Right lobe of liver (tissue), 6 donors: ENCODE measurements at regions not wholly inside any gene's neighbourhood (a gene's known extent, or its start where the extent isn't known, plus 50 kb on each side); places are given as distances from the start of the nearest gene placed in this dataset.
A peak's percentile ranks its signal among the peaks of the same experiment; 100 is the strongest.

Experiments used
- ATAC-seq, 4 donors: fragments of 200-7000 bp; cut with Tn5 transposase; one replicate each; pipeline ENCODE4 v1.9.1; 2020; ENCODE audit warnings: mild to moderate bottlenecking in 4 of 4, moderate library complexity in 4 of 4
- DNase-seq, 3 donors: peaks; one replicate each; pipeline ENCODE4 v3.0.0-alpha.2; 2020
- H3K27ac ChIP-seq, 3 donors: fragments of 200-600 bp; one replicate each; pipeline ENCODE4 v1.8.0; 2022
- H3K27me3 ChIP-seq, 2 donors: fragments of 200-600 bp; one replicate each; pipeline ENCODE4 v1.8.0; 2022
- H3K36me3 ChIP-seq, 4 donors: fragments of 200-600 bp; sonication (generic) in 1 of 4; one replicate each; pipeline versions ENCODE4 v1.5.1 to v1.8.0; 2017 to 2022; ENCODE audit warnings: control low read depth in 1 of 4
- H3K4me1 ChIP-seq, 4 donors: fragments of 200-600 bp; sonication (generic) in 1 of 4; one replicate each; pipeline versions ENCODE4 v1.5.1 to v1.8.0; 2017 to 2022; ENCODE audit warnings: control low read depth in 1 of 4
- H3K4me3 ChIP-seq, 3 donors: fragments of 200-600 bp; one replicate each; pipeline ENCODE4 v1.8.0; 2022
- H3K9me3 ChIP-seq, 4 donors: fragments of 200-600 bp; sonication (generic) in 1 of 4; one replicate each; pipeline versions ENCODE4 v1.5.1 to v1.8.0; 2017 to 2022; ENCODE audit warnings: control low read depth in 1 of 4
- CTCF ChIP-seq, 4 donors: fragments of 200-600 bp in 3 of 4; fragments of 450-650 bp in 1 of 4; IDR thresholded peaks; one replicate each; pipeline versions ENCODE4 v1.5.1 to v1.8.0; 2016 to 2022; ENCODE audit warnings: antibody characterized with exemption in 4 of 4, mild to moderate bottlenecking in 2 of 4
- POLR2A ChIP-seq: fragments of 450-650 bp; IDR thresholded peaks from one replicate; pipeline ENCODE4 v1.6.1; 2017; ENCODE audit warnings: antibody characterized with exemption, mild to moderate bottlenecking
- WGBS: methylation state at CpG from one replicate; pipeline ENCODE4 v1.1.6; 2018; ENCODE audit warnings: low coverage, low lambda C conversion rate; ENCODE audit not compliant: insufficient coverage; ENCODE audit errors: missing lambda C conversion rate; 5-methylcytosine and 5-hydroxymethylcytosine counted together
- intact Hi-C, 2 donors: fragments of 100-400 bp; cut with DNase I; formaldehyde crosslinking; loops; one replicate each; pipeline versions ENCODE4 v1.11.2 to v1.14.1; 2022
- donor health status: DM: no; HTN: yes; CAD: no.
- donor health status: DM: no; HTN: no; CAD: no.
- donor health status: DM: no; HTN: no; CAD: no.
- donor health status: DM: no; HTN: yes; CAD: no.
- donor health status: DM: no; HTN: yes; CAD: no.

DNA sequence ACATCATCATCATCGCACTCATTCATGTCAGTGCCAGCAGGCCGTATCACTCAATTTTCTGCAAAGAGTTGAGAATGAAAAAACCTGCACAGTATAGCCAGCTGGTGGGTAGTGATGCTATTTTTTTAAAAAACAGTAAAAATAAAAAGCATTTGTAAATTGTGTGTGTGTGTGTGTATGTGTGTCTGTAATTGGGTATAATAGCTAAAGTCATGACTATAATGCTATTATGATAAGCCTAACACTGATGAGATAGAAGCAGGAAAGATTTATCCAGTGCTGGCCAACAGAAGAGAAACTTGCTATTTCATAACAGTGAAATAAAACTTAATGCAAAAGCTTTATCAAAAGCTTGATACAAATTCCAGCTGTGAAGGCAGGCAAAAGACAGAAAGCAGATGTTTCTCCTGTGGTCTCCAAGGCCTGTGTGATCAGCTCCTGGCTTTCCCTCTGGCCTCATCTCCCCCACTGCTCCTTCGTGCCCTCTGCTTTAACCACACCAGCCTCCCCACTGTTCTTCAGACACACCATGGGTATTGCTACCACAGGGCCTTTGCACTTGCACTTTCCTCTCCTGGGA, 206.2 kb upstream of the IRX5 start:
- Histone ChIP-seq H3K4me1 (no peaks in the 10 kb centered on the region), H3K9me3 (no peaks in the 10 kb centered on the region), H3K36me3 (no peaks in the 10 kb centered on the region), H3K27me3 (no peaks in the 10 kb centered on the region), H3K4me3 (no peak overlapping the region), H3K27ac (no peak overlapping the region)
- ATAC-seq: no peak
- intact Hi-C loops: no loop called here
- WGBS: 64% methylated on average over 3 of the region's 3 CpGs
- no peak for TF ChIP-seq POLR2A
- no peak for TF ChIP-seq CTCF (IDR thresholded peaks at IDR 0.05)
- DNase-seq: no peak

DNA sequence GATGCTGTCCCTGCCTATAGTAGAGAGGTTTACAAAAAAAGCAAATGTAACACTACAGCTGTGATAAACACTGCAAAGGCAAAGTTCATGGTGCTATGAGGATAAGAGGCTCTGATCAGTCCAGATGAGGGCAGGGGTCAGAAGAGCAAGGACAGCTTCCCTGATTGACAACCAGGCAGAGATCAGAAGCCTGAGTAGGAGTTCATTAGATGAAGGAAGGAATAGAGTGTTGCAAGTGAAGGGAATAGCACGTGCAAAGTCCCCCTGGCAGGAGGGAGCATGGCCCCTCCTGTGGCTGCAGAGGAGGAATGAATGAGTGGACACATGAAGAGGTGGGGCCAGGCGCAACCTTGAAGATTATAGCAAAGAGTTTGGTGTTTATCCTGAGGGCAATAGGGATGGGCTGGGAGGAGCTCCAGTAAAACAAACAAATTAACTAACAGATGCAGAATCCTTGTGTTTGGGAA, 208.4 kb upstream of the IRX5 start:
- TF ChIP-seq POLR2A (no peak), CTCF (IDR thresholded peaks at IDR 0.05) (no peak)
- ATAC-seq: peak in 1 of 4 donors; percentile 35
- H3K36me3 ChIP-seq: no peaks in the 10 kb centered on the region
- DNase-seq: no peak
- no peak overlapping the region for H3K4me3 ChIP-seq
- H3K9me3 ChIP-seq: no peaks in the 10 kb centered on the region
- intact Hi-C loops: no loop called here
- no peaks in the 10 kb centered on the region for H3K27me3 ChIP-seq
- H3K4me1 ChIP-seq: no peaks in the 10 kb centered on the region
- no peak overlapping the region for H3K27ac ChIP-seq
- 54% methylated on average over 2 of the region's 2 CpGs for WGBS

DNA sequence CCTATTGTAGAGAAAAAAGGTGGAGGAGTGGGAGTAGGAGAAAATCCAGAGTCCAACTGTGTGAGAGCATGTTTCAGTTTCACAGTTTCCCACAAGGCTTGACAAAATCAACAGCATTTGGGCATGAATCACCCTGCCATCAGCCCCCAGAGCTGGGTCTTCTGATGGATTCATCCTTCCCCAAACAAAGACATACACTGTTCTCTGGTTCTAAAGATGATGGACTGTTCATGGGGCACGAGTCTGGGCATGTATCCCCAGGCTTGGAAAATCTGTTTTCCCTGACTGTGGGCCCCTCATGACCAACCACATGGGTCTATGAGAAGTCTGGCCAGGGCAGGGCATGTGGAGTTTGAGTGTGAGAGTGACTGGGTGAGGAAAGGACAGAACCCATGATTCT, 210.4 kb upstream of the IRX5 start:
- Histone ChIP-seq H3K4me1 (no peaks in the 10 kb centered on the region), H3K36me3 (no peaks in the 10 kb centered on the region), H3K9me3 (no peaks in the 10 kb centered on the region), H3K27me3 (no peaks in the 10 kb centered on the region), H3K4me3 (no peak overlapping the region), H3K27ac (no peak overlapping the region)
- intact Hi-C loops: no loop called here
- ATAC-seq (no peak), DNase-seq (no peak)
- TF ChIP-seq POLR2A (no peak), CTCF (IDR thresholded peaks at IDR 0.05) (no peak)
- WGBS: 50% methylated on average over 1 of the region's 1 CpG

GRCh38 chr16:54719624-54720023, 211.0 kb upstream of the IRX5 start:
- Histone ChIP-seq H3K4me1 (no peaks in the 10 kb centered on the region), H3K36me3 (no peaks in the 10 kb centered on the region), H3K27me3 (no peaks in the 10 kb centered on the region), H3K4me3 (no peak overlapping the region), H3K9me3 (no peaks in the 10 kb centered on the region), H3K27ac (no peak overlapping the region)
- DNase-seq (no peak), ATAC-seq (no peak)
- TF ChIP-seq POLR2A (no peak), CTCF (IDR thresholded peaks at IDR 0.05) (no peak)
- 72% methylated on average over 10 of the region's 10 CpGs for WGBS
- intact Hi-C loops: no loop called here

DNA sequence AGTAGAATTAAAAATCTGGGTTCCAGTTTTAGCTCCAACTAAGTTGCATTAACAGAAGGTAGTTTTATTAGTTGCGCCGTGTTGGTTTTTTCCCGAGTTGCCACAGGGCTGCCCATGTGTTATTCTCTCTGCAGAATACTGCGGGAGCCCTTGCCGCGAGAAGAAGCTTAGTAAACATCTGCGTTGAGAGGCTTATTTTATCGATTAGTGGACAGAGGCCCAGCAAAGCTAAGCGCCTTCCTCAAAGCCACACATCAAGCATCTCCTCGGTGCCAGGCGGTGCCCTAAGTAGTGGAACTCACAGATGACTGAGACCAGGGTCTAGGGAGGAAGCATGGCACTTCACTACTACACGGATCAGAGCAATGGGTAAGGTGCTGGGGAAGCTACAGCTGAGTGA, 212.3 kb upstream of the IRX5 start:
- H3K9me3 ChIP-seq: no peaks in the 10 kb centered on the region
- no peak overlapping the region for H3K4me3 ChIP-seq
- H3K4me1 ChIP-seq: no peaks in the 10 kb centered on the region
- H3K27me3 ChIP-seq: no peaks in the 10 kb centered on the region
- DNase-seq (no peak), ATAC-seq (no peak)
- H3K36me3 ChIP-seq: no peaks in the 10 kb centered on the region
- intact Hi-C loops: no loop called here
- no peak overlapping the region for H3K27ac ChIP-seq
- TF ChIP-seq POLR2A (no peak), CTCF (IDR thresholded peaks at IDR 0.05) (no peak)
- WGBS: 91% methylated on average over 11 of the region's 12 CpGs
